ENCODE measurements at regions not wholly inside any gene's neighbourhood (a gene's known extent, or its start where the extent isn't known, plus 50 kb on each side); places are given as distances from the start of the nearest gene placed in this dataset.
"Not testable (repeated sequence)": the region's sequence is repeated elsewhere in the genome, so short reads cannot be mapped to it uniquely, and the experiment has no call there.

- TF ChIP-seq, protein P1, sequence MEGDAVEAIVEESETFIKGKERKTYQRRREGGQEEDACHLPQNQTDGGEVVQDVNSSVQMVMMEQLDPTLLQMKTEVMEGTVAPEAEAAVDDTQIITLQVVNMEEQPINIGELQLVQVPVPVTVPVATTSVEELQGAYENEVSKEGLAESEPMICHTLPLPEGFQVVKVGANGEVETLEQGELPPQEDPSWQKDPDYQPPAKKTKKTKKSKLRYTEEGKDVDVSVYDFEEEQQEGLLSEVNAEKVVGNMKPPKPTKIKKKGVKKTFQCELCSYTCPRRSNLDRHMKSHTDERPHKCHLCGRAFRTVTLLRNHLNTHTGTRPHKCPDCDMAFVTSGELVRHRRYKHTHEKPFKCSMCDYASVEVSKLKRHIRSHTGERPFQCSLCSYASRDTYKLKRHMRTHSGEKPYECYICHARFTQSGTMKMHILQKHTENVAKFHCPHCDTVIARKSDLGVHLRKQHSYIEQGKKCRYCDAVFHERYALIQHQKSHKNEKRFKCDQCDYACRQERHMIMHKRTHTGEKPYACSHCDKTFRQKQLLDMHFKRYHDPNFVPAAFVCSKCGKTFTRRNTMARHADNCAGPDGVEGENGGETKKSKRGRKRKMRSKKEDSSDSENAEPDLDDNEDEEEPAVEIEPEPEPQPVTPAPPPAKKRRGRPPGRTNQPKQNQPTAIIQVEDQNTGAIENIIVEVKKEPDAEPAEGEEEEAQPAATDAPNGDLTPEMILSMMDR (IDR thresholded peaks at IDR 0.05): not testable (repeated sequence)
- not testable (repeated sequence) for TF ChIP-seq EP300 (IDR thresholded peaks at IDR 0.05; ENCODE audit: low read depth); POLR2AphosphoS5 (IDR thresholded peaks at IDR 0.05); POLR2A (IDR thresholded peaks at IDR 0.05)
Measured at GRCh38 chr16:10257642-10258251, 75.5 kb upstream of the GRIN2A start.

Data from transverse colon (tissue), 4 donors.